GM19324 (cell line): ENCODE measurements at regions not wholly inside any gene's neighbourhood (a gene's known extent, or its start where the extent isn't known, plus 50 kb on each side); places are given as distances from the start of the nearest gene placed in this dataset.

Source experiments
- ATAC-seq: cut with Tn5 transposase; IDR thresholded peaks from one replicate; pipeline ENCODE4 v1.9.1; 2021; ENCODE audit warnings: mild to moderate bottlenecking, moderate library complexity; ENCODE audit not compliant: unreplicated experiment, low FRiP score

DNA sequence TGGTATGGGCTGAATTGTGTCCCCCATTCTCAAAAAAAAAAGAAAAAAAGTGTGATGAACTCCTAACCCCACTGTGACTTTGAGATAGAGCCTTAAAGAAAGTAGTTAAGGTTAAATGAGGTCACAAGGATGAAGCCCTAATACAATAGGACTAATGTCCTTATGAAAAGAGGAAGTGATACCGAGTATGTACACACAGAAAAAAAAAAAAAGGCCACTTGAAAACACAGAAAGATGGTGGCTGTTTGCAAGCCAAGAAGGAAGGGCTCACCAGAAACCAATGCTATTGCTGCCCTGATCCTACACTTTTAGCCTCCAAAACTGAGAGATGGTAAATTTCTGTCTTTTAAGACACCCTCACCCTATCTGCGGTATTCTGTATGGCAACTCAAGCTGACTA is 955.6 kb downstream of the PCDH17 start:
- peak; percentile 78 for ATAC-seq

DNA sequence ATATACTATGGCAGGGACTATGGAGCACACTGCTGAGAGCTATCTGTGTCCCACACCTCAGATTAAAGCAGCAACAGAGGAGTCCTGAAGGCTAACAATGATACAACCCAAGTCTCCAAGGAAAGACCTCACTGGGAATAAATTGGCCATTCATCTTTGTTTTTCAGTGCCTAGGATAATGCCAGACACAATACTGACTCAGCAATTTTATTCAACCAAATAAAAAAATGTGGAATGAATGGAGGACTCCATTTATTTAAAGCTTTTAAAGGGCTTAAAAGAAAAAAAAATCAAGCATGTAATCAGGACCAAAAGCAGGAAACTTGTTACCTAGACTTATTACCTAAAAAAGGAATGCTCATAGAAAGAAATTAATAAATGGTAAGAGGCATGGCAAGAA is 960.5 kb downstream of the PCDH17 start:
- ATAC-seq: no peak

DNA sequence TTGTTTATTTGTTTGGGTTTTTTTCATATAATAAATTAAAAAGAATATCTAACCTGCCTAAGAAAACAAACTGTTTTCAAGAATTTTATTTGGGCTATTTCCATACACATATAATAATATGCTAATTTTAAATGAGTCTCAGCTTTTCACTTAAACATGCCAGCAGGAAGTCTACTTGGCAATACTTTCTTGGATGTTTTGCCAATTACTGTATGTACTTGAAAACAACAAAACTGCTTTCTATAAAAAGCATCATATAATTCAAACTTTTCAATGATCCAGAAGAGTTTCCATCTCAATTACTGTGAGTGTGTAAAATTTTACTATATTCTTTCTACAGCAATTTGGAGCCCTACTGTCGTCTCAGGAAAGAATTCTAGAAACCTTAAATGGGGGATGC is 961.2 kb downstream of the PCDH17 start:
- no peak for ATAC-seq

DNA sequence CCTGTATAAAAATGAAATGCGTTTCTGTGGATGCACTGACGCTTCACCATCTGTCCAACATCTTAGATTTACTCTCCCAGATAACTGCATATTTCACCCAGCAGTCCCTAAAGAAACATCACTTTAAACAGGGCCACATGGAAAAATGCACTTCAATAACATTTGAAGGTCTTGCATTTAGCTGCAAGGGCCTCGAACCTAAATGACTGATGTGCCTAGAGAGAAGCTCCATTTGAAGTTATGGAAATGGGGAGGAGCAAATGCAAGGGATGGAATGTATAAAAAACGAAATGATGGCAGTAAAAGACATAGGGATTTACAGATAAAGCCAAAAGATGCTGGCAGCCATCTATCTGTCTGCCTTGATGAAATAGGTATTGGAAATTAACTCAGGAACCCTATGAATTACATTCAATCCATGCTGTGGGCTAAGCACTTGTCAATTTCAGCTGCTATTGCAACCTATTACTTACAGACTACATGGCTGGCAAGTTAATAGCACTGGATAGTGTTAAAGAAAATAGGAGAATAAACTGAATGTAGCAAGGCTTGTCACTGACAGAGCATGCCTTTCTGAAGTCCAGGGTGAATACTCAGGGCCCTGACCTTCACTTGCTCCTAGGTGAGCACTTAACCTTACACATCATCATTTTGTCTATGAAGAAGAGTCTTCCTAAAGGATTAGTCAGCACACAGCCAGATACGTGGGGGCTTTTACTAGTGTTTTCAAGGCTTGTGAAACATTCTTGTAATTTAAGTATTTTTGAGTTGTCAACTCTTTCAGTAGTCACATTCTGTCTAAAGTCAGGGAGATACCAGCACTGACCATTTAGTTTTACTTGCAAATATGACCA is 963.4 kb downstream of the PCDH17 start:
- no peak for ATAC-seq

DNA sequence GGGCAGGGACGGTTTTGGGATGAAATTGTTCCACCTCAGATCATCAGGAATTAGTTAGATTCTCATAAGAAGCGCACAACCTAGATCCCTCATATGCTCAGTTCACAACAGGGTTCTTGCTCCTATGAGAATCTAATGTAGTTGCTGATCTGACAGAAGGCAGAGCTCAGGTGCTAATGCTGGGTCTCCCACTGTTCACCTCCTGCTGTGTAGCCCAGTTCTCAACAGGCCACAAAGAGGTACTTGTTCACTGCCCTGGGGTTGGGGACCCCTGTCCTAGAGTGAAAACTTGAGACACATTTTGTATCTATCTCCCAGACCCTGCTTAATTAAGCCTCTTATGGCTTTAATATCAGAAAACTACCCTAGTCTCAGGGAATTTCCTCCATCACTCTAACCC is 966.0 kb downstream of the PCDH17 start:
- ATAC-seq: no peak

DNA sequence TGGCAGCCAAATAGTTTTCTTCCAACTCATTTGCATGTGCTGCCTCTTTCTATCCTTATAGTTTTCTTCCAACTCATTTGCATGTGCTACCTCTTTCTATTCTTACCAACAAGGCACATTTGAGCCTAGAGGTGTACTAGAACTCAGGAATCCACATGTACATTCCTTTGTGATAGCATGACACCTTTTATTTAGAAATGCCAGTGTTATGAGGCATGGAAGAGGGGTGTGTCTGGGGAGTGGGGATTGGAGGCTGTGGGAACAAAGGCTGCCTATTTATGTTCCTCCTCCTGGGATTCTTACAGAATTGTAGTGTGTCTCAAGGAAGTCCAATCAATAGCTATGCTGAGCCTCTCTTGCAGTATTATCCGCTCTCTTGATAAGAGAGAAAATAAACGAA is 966.7 kb downstream of the PCDH17 start:
- ATAC-seq: no peak

DNA sequence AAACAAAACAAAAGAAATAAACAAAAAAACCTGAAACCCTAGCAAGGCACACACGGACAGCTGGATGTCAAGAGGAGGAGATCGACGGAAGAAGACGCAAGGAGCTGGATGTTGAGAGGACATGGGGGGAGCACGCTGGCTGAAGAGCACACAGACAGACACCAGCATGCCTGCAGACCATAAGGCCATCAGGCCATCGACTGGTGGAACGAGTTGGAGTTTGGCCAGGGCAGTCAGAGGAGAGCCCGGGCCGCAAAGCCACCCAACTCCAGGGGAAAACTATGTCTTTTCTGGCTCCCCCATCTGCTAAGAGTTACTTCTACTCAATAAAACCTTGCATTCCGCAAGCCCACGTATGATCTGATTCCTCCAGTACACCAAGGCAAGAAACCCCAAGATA is 979.6 kb downstream of the PCDH17 start:
- ATAC-seq: no peak

DNA sequence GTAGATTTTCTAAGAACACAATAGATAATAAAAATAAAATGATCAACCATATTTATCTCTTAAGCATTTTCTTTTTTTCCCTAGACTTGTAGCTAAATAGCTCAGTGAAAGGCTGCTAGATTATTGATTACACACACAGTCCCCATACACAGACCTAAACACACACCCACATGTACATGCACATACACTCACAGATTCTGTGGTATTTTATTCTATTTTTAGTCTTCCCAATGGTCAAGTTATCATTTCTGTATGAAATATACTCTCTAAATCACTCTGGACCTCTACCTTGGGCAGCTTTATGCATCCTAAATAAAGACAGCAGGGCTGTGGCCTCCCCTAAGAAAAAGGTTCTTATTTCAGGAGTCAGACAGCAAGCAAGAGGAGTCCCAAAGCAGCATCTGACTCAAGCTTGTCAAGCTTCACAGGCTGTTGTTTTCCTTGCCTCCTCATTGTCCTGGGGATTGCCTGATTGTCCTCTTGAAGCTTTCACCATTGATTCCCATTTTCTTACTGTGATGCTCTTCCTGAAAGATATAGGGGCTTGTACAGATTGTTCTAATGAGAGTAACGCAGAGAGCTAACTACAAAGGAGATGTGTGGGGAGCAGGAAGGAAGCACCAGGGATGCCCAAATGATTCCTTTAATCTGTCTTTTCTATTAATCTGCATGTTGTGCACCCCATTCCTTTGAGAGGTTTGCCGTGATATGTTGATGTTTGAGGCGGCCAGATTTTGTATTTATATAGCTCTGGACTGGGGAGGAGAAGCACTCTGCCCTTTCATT is 986.5 kb downstream of the PCDH17 start:
- ATAC-seq: no peak

DNA sequence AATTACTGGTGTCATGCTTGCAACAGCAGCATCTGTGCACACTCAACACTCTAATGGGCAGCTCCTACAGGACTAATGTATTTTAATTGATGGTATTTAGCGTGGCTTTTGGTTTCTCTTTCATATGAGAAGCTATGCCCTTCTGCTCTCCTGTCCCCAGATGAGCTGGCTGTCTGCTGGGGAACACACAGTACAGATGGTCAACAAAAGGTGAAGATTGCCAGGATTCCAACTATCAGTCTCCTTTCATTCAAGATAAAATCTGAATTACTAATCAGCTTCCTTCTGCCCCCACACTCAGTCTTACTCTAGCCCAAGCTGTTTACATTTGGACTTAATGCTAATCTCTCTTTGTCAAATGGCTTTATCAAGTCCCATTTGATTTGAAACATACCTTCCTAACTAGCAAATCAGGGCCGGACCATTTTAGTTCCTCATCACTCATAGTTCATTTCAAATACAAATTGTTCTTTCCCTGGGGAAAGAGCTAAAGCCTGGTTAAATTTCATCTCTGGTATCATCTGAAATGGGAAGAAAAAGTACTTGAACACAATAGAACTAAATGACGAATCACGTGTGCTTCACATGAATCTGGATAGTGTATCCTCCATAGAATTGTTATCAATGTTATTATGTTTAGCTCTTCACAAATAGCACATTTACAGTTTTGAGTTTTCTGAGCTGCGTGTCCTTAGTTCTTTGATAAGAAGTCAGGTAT is 988.0 kb downstream of the PCDH17 start:
- ATAC-seq: no peak

DNA sequence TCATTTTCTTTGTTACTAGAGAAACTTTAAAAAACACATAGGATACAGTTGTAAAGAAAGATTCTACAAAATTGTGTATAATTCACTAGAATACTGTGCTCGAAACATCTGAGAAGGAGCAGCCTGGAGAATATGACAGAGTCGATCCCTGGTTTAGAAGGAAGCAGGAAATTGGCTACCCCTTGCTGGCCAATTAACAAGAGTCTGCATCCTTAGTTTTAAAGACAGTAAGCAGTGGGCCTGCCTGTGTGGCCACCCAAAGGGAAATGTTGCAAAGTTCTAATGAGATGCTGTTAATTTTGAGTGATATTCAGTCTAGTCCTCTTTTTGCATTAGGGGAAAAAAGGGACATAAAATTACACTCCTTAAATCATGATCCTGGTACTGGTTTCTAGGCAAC is 988.6 kb downstream of the PCDH17 start:
- no peak for ATAC-seq

DNA sequence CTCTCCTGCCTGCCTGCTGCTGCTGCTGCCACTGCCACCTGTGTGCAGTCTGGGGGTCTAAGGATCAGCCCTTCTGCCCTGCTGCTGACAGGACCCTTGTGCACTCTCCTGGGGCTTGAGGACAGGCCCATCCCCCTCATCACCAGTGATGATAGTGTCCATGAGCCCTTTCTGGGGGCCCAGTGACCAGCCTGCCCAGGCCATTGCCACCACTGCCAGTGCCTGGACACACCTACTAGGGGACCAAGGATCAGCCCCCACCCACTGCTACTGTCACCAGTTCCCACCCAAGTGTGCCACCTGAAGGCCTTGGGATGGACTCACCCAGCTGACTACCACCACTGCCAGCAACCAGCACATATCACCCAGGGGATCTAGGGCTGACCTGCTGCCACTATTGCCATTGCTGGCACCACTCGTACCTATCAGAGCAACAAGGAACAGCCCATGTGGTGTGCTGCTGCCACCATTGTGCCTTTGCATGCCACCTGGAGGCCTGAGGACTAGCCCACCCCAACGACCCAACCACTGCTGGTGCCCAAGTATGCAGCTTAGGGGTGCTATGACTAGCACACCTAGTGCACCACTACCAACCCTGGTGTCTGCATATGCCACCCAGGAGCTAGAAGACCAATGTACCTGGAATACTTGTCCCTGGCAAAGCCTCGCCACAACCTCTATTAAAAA is 994.3 kb downstream of the PCDH17 start:
- no peak for ATAC-seq

DNA sequence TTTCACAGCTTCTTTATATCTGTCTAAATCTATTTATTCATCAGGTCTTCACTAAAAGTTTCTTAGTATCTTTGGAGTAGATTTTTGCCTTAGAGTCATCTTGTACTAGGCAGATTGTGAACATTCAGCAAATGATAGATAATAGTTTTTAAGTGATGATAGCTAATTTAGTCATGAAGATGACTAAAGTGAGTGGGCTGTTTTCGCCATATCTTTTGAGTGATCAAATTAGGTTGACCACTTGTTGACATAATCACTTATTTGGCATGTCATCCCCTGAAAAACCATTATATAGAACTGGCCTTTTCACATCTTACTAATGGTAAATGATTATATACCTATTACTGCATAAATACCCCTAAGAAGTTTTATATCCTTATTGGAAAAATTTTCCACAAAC is 999.2 kb downstream of the PCDH17 start:
- ATAC-seq: no peak

DNA sequence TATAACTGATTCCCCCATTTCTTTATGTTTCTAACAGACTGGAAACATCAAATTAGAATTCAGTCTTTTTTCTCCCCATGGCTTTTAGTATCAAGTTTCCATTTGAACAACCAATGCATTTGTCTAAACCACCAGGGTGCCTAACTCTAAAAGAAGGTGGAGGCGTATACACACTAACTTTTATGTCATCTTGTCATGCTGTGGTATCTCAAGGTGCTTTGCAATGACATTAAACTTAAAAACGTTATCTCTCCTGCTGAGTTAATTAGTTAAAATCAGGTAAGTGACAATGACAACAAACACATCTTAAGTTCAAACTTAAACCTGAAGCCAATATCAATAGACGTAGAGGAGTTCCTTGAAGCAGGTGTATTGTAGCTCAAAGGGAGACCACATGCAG is 1001.7 kb downstream of the PCDH17 start:
- no peak for ATAC-seq

DNA sequence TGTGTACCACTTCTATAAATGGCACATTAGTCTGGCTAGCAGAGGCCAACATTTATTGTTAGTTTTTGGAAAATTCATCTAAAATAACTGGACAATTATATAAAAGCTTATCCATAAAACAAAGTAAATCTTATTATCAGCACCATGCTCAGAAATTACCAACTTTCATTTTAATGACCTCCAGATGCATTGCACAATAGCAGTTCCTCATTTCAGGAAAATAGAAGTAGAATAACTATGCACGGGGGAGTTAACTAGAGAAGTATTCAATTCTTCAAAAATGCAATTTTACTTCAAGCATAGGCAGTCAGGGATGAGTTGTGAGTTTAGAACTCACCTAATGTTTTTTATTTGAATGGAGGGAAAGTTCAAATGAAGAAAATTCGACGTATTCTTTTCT is 1023.5 kb downstream of the PCDH17 start:
- no peak for ATAC-seq

DNA sequence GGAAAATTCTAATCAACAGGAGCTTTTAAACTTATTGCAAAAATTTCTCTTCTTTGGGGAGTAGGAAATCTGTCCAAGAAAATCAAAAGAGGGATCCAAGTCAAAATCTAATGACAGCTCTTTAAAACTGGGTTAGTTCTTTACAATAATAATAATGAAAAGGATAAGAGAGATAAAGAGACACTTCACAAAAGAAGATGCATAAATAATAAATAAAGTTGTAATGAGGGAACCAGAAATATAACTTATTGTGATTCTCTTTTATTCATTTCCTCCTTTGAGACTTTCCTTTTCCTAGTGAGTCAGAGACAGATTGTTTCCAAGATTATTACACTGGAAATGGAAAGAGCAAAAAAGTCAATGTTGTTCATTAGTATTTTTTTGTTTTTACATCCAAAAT is 1029.3 kb downstream of the PCDH17 start:
- ATAC-seq: no peak

DNA sequence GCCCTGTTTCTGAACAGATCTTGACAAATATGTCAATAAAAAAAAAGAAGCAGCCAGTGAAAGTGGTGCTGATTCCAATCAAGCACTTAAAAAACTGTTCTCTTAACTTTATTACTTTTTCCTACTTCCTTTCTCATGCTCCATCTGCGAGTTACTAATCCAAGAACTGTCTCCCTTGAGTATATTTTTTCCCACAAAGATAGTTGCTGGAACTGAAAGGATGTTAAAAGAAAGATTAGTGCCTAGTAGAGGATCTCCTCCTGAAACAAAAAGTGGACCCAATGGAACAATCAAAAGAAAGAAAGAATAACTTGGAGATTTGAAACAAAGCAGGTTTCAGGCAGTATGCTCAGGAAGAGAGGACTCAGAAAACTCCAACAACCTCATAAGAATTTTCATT is 1034.8 kb downstream of the PCDH17 start:
- no peak for ATAC-seq

DNA sequence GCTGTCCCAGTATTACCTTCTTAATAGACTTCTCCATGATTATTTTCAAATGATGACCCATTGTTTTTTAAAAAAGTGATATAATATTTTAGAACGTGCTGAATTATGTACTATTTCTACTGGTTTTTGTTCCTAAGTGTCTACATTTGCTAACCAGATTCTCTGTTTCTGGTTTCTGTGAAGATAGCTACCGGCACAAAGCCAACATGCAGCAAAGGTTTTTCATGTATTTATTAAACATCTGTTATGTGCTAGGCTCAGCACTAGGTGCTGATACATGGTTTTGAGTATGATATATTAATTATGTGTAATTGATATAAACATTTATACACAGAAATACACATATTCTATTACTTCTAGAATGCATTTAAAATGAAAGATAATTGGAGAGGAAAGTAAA is 1035.6 kb downstream of the PCDH17 start:
- no peak for ATAC-seq

DNA sequence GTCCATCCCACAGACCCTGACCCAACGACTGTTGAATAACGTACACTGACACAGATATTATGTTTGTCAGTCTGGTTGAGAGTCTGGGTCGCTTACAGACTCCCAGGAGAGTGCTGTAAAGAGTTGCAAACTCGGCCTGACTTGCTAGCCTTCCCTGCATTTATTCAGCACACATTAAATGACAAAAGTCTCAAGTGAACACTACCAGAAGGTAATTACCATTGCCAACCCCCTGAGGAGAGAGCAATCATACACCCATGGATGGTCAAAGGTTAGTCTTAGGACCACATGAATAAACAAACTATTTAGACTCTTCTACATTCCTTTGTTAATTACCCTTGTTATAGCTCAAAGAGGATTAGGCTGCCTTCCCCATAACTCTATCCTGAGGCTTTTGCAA is 1048.6 kb downstream of the PCDH17 start:
- no peak for ATAC-seq

DNA sequence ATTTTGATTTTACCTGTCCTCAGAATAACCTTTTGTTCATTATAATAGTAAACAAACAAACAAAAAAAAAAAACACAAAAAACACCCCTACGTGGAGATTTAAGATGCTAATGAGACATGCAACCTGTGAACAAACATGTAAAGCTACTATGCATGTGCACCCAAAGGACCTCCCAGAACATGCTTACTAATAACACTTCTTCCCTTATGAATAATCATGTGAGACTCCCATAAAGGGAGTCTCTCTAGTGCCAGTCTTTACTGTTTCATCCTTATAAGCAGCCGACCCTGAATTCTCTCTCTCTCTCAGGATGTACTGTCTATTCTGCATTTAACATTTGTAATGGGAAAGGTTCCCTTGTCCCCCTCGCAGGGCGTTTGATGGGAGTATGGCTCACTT is 1051.1 kb downstream of the PCDH17 start:
- no peak for ATAC-seq

DNA sequence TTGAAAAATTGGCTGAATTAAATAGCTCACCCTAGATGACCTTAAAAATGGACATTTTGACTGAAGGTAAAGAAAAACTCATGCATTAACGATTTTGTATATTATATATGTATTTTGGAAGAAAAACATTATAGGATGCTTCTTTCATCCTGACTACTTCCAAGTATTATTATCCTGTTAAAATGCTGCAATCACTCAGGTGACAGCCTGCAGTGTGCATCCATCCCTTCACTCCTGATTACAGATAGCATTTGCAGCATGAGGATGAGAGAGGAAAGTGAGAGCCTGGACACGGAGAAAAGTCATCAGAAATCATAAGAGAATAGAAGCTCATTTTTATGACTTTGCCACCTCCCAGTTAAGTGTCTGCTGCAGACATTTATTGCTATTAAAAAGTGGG is 1055.6 kb downstream of the PCDH17 start:
- ATAC-seq: no peak

DNA sequence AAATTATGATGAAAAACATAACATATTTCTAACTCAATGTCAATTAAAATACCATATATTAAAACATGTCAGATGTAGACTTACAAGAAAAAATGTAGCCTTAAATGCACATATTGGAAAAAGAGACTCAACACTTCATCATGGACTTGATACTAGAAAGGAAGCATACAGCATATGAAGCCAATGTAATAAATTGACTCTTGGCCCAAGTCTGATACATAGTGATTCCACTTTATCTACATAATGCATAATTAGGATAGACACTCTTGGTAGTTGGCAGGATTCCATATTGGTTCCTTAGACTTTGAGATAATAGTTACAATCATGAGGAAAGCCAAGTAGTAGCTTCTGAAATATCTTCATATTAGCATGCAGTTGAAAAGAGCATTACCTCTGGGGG is 1067.0 kb downstream of the PCDH17 start:
- no peak for ATAC-seq
